AG10803 (cell line): ENCODE measurements at regions not wholly inside any gene's neighbourhood (a gene's known extent, or its start where the extent isn't known, plus 50 kb on each side); places are given as distances from the start of the nearest gene placed in this dataset.

Experiments used
- DNase-seq: peaks from one replicate; pipeline ENCODE4 v3.0.0; 2010; ENCODE audit warnings: low read depth
- H3K4me3 ChIP-seq: 2 replicates; pipeline ENCODE4 v1.5.1; 2011; ENCODE audit warnings: mild to moderate bottlenecking, low read length, control low read depth
- CTCF ChIP-seq: conservative IDR thresholded peaks from 2 replicates; pipeline ENCODE4 v1.5.1; 2011; ENCODE audit warnings: mild to moderate bottlenecking, low read length, control low read depth, inconsistent platforms

GRCh38 chr9:75397836-75398235 lies 309.5 kb downstream of the OSTF1 start:
- no peak overlapping the region for H3K4me3 ChIP-seq
- no peak for TF ChIP-seq CTCF
- no peak for DNase-seq

GRCh38 chr9:75408391-75408790 lies 320.1 kb downstream of the OSTF1 start:
- TF ChIP-seq CTCF, result no peak
- DNase-seq, result no peak
- H3K4me3 ChIP-seq, result no peak overlapping the region

GRCh38 chr9:75410405-75410804 lies 322.1 kb downstream of the OSTF1 start:
- TF ChIP-seq CTCF, result no peak
- no peak overlapping the region for H3K4me3 ChIP-seq
- DNase-seq, result no peak

GRCh38 chr9:75414371-75415160 lies 326.3 kb downstream of the OSTF1 start:
- no peak for TF ChIP-seq CTCF
- no peak overlapping the region for H3K4me3 ChIP-seq
- DNase-seq, result no peak

GRCh38 chr9:75417471-75417870 lies 329.2 kb downstream of the OSTF1 start:
- no peak for TF ChIP-seq CTCF
- no peak overlapping the region for H3K4me3 ChIP-seq
- no peak for DNase-seq

- DNase-seq, result no peak
- no peak for TF ChIP-seq CTCF
- no peak overlapping the region for H3K4me3 ChIP-seq
Measured at GRCh38 chr9:75418518-75418917, 330.2 kb downstream of the OSTF1 start.

GRCh38 chr9:75422944-75423522 lies 334.7 kb downstream of the OSTF1 start:
- no peak for DNase-seq
- TF ChIP-seq CTCF, result no peak
- H3K4me3 ChIP-seq, result no peak overlapping the region
